ENCODE measurements at regions not wholly inside any gene's neighbourhood (a gene's known extent, or its start where the extent isn't known, plus 50 kb on each side); places are given as distances from the start of the nearest gene placed in this dataset.
"Not testable (repeated sequence)": the region's sequence is repeated elsewhere in the genome, so short reads cannot be mapped to it uniquely, and the experiment has no call there.

- no peak for DNase-seq (ENCODE audit: low read depth in 4 of 4, low spot score in 3 of 4)
These were observed 439.2 kb downstream of the BTG1 start for GRCh38 chr12:91706466-91706865.

DNA sequence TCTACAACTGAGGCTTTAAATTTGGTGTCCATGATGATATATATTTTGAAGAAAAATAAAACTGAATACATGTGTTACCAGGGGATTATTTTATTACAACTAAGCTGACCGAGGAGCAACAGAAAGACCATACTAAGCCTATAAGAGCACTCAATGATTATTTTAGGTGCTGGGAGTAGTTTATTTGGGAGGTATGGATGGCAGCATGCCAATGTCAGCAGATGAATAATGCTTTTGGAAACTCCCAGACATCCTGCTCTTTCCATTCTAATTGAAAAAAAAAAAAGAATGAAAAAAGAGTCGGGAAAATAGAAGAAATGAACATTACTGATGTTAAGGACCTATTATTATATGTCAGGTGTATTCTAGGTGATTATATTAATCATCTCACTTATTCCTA is 441.2 kb downstream of the BTG1 start:
- no peak for DNase-seq (ENCODE audit: low read depth in 4 of 4, low spot score in 3 of 4)

DNA sequence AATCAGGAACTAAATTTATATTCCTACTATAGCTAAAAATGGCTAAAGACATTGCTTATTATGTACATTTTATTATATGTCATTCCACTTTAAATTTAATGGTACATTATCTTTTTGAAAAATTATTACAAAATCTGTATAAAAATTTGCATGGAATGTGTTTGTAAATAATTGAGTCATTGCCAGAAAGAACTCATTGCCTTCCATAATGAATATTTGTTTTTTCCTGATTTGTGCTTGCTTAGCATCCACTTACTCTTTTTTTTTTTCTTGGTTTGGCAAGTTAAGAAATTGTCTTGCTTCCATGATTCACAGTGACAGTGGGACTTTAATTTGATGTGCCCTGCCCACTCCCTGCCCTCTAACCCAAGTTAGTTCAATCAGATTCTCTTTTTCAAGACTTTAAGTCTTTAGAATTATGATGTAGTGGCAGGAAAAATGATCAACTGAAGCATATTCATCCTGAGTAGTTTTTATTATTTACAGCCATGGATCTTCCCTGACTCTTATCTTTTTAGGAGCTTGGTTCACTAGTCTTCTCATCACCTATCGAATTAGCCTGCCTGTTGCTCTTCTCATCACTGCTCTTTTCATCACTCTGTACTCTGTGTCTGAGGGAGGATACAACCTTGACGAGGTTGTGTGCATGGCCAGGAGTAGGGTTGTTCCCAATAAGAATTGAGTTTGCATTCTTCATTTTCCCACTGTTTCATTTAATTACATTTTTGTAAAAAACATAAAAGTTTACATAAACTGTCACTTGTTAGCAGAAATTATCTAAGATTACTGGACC is 442.0 kb downstream of the BTG1 start:
- DNase-seq (ENCODE audit: low read depth in 4 of 4, low spot score in 3 of 4), result no peak

DNA sequence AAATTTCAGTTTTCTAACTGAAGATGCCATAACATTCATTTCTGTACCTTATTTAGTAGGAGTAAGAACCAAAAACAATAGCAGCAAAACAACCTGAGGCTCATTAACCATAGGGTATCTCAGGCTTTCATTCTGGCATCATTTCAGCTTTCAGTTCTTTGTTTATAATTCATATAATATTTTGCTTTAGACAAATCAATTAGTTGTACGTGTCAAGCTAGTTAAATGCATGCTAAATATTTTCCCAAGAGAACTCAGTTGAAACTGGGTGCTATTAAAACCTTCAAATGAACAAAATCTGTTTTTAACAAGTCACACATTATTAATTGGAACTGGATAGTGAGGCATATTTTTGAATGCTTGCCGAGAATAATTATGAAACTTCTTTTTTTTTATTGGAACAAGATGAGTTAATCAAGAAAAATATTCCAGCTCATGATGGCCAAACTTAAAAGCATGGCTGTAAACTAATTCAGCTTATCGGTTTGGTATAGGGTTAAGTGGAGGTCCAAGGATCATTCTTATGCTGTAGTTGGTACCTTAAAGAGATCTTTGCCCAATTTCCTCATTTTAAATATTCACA is 442.7 kb downstream of the BTG1 start:
- no peak for DNase-seq (ENCODE audit: low read depth in 4 of 4, low spot score in 3 of 4)

DNA sequence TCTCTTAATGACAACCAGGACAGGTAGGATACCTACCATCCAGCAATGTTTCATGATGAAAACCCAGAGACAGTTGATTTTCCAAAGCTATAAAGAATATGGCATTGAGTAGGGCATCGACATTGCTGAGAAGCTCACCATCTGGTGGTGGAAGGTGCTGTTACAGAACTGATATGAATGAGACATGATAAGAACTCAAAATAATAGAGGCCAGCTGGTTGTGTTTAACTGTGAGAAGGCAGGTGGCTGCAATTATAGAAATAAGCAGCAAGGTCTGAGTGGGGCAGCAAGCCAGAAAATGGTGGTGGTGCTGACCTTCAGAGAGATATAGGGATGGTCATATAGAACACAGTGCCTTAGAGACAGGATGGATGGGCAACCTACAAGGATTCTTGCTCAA is 449.7 kb downstream of the BTG1 start:
- no peak for DNase-seq (ENCODE audit: low read depth in 4 of 4, low spot score in 3 of 4)

GRCh38 chr12:91695406-91695805 is 450.2 kb downstream of the BTG1 start:
- DNase-seq (ENCODE audit: low read depth in 4 of 4, low spot score in 3 of 4), result not testable (repeated sequence)

GRCh38 chr12:91690531-91690930 is 455.1 kb downstream of the BTG1 start:
- no peak for DNase-seq (ENCODE audit: low read depth in 4 of 4, low spot score in 3 of 4)

GRCh38 chr12:91687052-91688017 is 458.3 kb downstream of the BTG1 start:
- no peak for DNase-seq (ENCODE audit: low read depth in 4 of 4, low spot score in 3 of 4)

DNA sequence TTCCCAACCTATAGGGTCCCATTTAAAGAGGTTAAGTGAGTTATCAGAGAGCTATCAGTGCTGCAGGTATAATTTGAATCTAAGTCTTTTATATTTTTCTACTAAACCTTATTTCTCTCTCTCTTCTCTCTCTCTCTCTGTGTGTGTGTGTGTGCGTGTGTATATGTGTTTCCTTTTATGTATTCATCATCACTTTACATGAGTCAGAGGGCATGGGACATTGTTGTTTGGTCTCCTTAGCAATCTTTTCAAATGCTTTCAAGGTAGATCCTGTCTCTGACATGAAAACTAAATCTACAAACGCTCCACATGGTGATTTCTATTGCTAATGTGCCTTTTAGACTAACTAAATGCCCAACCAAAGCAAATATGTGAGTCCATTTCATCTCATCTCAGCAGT is 459.7 kb downstream of the BTG1 start:
- no peak for DNase-seq (ENCODE audit: low read depth in 4 of 4, low spot score in 3 of 4)

DNA sequence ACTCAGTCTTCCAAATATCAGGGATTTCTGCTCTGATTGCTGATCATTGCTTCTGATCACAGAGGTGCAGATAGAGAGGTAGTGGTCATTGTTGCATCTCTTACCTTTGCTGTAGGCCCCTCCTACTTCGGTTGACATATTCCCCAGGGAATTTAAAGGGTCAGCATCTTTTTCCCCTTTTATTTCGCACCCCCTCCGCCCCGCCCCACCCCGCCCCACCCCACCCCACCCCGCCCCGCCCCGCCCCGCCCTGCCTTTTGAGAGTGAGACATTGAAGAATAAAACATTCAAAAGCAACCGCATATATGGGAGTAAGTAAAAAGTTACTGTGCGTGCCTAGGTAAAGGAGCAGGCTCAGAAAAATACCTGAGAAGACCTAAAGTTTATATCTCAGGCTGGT is 463.9 kb downstream of the BTG1 start:
- DNase-seq (ENCODE audit: low read depth in 4 of 4, low spot score in 3 of 4), result no peak

DNA sequence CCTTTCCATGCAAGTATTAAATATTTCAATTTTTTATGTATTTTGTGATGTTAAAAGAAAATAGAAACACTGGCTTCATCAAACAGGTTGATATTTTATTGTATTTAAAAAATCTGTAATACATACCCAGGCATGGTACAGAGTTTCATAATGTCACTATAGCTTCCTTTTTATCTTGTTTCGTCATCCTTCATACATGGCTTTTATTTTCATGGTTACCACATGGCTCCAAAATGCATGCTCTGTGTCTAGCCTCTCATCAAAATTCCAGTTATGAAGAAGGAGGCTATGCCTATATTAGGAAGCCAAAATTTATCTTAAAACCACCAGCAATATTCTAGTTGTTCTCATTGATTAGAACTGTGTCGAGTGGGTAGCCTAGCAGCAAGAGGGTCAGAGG is 464.8 kb downstream of the BTG1 start:
- DNase-seq (ENCODE audit: low read depth in 4 of 4, low spot score in 3 of 4), result no peak

DNA sequence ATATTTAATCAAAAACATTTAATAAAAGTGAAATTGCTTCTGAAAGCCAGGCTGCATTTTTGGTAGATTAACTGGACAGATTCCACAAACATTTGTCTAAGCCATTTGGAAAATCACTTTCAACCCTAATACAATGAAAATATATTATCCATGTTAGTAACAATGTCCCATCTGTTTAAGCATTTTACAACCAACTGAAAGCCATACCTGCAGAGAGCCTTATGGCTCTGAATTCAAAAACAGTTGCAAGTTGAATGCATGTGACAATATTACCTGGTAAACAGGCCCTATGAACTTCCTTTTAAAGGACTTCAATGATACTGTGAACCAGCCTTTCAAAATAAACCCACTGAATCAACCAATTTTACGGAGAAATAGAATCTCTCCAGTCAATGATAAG is 468.1 kb downstream of the BTG1 start:
- DNase-seq (ENCODE audit: low read depth in 4 of 4, low spot score in 3 of 4), result no peak

DNA sequence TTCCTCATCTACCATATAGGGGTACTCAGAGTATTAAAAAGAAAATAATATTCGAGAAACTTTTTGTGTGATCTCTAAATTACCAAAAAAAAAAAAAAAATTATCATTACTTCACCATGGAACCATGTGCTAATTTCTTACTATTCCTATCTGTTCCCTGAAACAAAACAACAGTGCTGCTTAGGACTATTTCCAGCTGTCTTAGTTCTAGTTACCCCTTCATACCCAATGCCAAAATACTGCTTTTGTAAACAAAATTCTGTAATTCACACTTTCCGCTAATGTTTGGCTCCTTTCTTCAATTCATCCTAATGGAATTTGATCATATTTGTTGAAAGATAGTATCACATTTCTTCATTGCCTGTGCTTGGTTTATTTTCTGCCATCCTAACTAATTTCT is 470.2 kb downstream of the BTG1 start:
- no peak for DNase-seq (ENCODE audit: low read depth in 4 of 4, low spot score in 3 of 4)

- no peak for DNase-seq (ENCODE audit: low read depth in 4 of 4, low spot score in 3 of 4)
These were observed 473.5 kb downstream of the BTG1 start for GRCh38 chr12:91672130-91672529.

DNA sequence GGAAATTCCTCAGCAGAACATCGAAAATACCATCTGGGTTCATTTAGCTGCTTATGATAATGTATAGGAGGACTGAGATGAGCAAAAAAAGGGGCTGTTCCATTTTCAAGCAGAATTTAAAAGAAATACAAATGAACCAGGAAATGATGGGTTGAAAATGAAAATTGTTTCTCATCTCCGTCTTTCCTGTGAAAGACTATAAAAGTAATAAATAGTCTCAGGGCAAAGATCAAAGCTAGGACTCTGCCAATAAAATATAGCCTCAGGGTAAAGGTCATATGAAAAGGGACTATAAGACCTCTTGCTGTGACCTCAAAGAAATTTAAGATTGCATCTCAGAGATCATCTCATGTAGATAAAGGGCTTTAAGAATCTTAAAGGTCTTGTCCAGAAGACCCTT is 478.0 kb downstream of the BTG1 start:
- DNase-seq (ENCODE audit: low read depth in 4 of 4, low spot score in 3 of 4), result no peak

GRCh38 chr12:91663744-91664143 is 481.1 kb upstream of the DCN start:
- no peak for DNase-seq (ENCODE audit: low read depth in 4 of 4, low spot score in 3 of 4)

DNA sequence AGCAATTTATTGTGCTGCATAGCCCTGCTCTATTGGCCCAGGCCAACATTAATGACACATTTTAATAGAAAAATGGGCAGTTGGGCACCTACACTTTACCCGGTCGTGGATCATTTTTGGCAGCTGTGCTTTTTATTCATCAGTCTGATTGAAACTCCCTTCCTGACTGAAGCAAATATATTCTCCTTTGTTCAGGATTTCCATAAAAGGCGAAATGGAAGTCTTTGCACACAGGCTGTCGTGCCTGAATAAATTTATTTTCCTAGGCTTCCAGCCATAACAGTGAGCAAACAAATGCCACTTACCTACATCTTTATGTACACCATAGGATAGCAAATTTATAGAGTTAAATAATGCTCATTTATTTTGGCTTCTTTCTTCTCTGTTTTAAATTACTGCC is 480.7 kb upstream of the DCN start:
- no peak for DNase-seq (ENCODE audit: low read depth in 4 of 4, low spot score in 3 of 4)

- no peak for DNase-seq (ENCODE audit: low read depth in 4 of 4, low spot score in 3 of 4)
These were observed 479.4 kb upstream of the DCN start for GRCh38 chr12:91662021-91662420.

DNA sequence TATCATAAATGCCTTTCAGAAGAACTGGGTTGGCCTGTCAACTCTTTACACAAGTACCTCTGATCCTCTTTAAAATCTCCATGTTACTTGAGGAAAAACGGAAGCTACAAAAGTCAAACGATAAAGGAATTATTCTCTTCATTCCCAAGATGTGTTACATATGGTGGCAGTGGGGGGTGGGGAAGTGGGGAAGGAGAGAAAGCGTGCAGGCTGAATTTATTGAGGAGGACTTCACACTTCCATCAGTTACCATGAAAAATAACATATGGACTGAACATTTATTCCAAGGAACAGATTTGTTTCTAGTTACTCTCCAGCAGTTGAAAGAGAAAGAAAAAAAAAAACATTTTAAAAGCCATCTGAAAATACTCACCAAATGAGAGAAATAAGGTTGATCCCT is 474.4 kb upstream of the DCN start:
- peak in 1 of 4 donors; percentile 48 for DNase-seq (ENCODE audit: low read depth in 4 of 4, low spot score in 3 of 4)

GRCh38 chr12:91655966-91656365 is 473.3 kb upstream of the DCN start:
- no peak for DNase-seq (ENCODE audit: low read depth in 4 of 4, low spot score in 3 of 4)

GRCh38 chr12:91654087-91654486 is 471.5 kb upstream of the DCN start:
- no peak for DNase-seq (ENCODE audit: low read depth in 4 of 4, low spot score in 3 of 4)
